ENCODE measurements at regions not wholly inside any gene's neighbourhood (a gene's known extent, or its start where the extent isn't known, plus 50 kb on each side); places are given as distances from the start of the nearest gene placed in this dataset.

- Histone ChIP-seq H4K5ac (ENCODE audit: low read depth, low read length) (no peak overlapping the region), H4K20me1 (ENCODE audit: insufficient read depth, low read length) (no peaks in the 10 kb centered on the region), H2BK15ac (ENCODE audit: low read depth, low read length) (no peak overlapping the region), H3K4ac (ENCODE audit: low read depth, low read length) (no peak overlapping the region), H3K4me1 (ENCODE audit: control insufficient read depth, insufficient read depth, low read length) (peaks cover 2% of the 10 kb centered on the region; the same call in 1 of the 2 replicates), H4K8ac (ENCODE audit: low read depth in 2 of 2, low read length in 2 of 2) (no peak overlapping the region), H3K23ac (ENCODE audit: low read depth, low read length) (no peak overlapping the region), H3K56ac (ENCODE audit: extremely low read depth, insufficient read depth, low read length) (no peak overlapping the region), H2AFZ (replicated peaks; ENCODE audit: low read length, poor library complexity) (no peak overlapping the region), H3K79me1 (ENCODE audit: low read depth in 1 of 2, low read length in 2 of 2) (no peaks in the 10 kb centered on the region), H4K91ac (ENCODE audit: insufficient read depth, low read depth, low read length) (no peak overlapping the region), H3K36me3 (ENCODE audit: control insufficient read depth, insufficient read depth, low read length) (no peaks in the 10 kb centered on the region), H2BK20ac (ENCODE audit: low read depth, low read length) (no peak overlapping the region), H2BK120ac (ENCODE audit: low read depth, low read length) (no peak overlapping the region), H3K4me3 (ENCODE audit: insufficient read depth, low read depth, low read length) (no peak overlapping the region), H2AK5ac (ENCODE audit: low read depth, low read length) (no peak overlapping the region), H2AK9ac (replicated peaks; ENCODE audit: low read depth, low read length, poor library complexity) (no peak overlapping the region), H3K14ac (replicated peaks; ENCODE audit: low read depth, low read length) (no peak overlapping the region), H3K27me3 (ENCODE audit: control insufficient read depth, insufficient read depth, low read length) (no peaks in the 10 kb centered on the region), H3K9me1 (ENCODE audit: insufficient read depth, low read length) (peaks cover 6% of the 10 kb centered on the region; the same call in 1 of the 2 replicates), H3K27ac (ENCODE audit: insufficient read depth, low read length) (no peak overlapping the region), H3K4me2 (ENCODE audit: low read depth, low read length) (no peak overlapping the region), H3K18ac (ENCODE audit: low read depth, low read length) (no peak overlapping the region), H3K9ac (ENCODE audit: low read depth, low read length) (no peak overlapping the region), H3K9me3 (ENCODE audit: control insufficient read depth, insufficient read depth, low read length) (no peaks in the 10 kb centered on the region), H2BK5ac (ENCODE audit: low read depth, low read length, poor library complexity, severe bottlenecking) (no peak overlapping the region)
- POLR2A ChIA-PET (ENCODE audit: unreplicated experiment), result no interaction called here
- no TSS peak for BruUV-seq (replicated peaks)
- WGBS, 2 experiments (ENCODE audit: extremely low coverage in 2 of 2, insufficient read length in 1 of 2), result no CpG with 5 or more reads among the region's 1 CpG
- in situ Hi-C loops (cut with MboI; ENCODE audit: low sequenced_read_pairs) (no loop called here), dilution Hi-C loops (cut with HindIII; ENCODE audit: low sequenced_read_pairs, unreplicated experiment) (no loop called here), intact Hi-C loops (cut with micrococcal nuclease) (no loop called here)
- TF ChIP-seq MAFK (IDR thresholded peaks at IDR 0.05; ENCODE audit: low read depth, low read length) (no peak), RFX5 (IDR thresholded peaks at IDR 0.05; ENCODE audit: low read depth, low read length) (no peak), BHLHE40 (IDR thresholded peaks at IDR 0.05; ENCODE audit: low read depth, low read length) (no peak), SMC3 (IDR thresholded peaks at IDR 0.05; ENCODE audit: low read depth, low read length) (no peak), RAD21 (IDR thresholded peaks at IDR 0.05; ENCODE audit: low read length) (no peak)
- TF ChIP-seq, protein P1, sequence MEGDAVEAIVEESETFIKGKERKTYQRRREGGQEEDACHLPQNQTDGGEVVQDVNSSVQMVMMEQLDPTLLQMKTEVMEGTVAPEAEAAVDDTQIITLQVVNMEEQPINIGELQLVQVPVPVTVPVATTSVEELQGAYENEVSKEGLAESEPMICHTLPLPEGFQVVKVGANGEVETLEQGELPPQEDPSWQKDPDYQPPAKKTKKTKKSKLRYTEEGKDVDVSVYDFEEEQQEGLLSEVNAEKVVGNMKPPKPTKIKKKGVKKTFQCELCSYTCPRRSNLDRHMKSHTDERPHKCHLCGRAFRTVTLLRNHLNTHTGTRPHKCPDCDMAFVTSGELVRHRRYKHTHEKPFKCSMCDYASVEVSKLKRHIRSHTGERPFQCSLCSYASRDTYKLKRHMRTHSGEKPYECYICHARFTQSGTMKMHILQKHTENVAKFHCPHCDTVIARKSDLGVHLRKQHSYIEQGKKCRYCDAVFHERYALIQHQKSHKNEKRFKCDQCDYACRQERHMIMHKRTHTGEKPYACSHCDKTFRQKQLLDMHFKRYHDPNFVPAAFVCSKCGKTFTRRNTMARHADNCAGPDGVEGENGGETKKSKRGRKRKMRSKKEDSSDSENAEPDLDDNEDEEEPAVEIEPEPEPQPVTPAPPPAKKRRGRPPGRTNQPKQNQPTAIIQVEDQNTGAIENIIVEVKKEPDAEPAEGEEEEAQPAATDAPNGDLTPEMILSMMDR (conservative IDR thresholded peaks at IDR 0.05; ENCODE audit: low read depth, low read length), result no peak
- TF ChIP-seq, protein P2, sequence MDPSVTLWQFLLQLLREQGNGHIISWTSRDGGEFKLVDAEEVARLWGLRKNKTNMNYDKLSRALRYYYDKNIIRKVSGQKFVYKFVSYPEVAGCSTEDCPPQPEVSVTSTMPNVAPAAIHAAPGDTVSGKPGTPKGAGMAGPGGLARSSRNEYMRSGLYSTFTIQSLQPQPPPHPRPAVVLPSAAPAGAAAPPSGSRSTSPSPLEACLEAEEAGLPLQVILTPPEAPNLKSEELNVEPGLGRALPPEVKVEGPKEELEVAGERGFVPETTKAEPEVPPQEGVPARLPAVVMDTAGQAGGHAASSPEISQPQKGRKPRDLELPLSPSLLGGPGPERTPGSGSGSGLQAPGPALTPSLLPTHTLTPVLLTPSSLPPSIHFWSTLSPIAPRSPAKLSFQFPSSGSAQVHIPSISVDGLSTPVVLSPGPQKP (IDR thresholded peaks at IDR 0.05; ENCODE audit: borderline replicate concordance, low read depth, low read length), result no peak
- CTCF ChIA-PET, result no interaction called here
- no peak for DNase-seq
- no peak for ATAC-seq (ENCODE audit: low read depth)
These were observed 94.8 kb upstream of the GRPR start for GRCh38 chrX:16028576-16028975.
